ENCODE measurements at regions not wholly inside any gene's neighbourhood (a gene's known extent, or its start where the extent isn't known, plus 50 kb on each side); places are given as distances from the start of the nearest gene placed in this dataset.
"Not testable (repeated sequence)": the region's sequence is repeated elsewhere in the genome, so short reads cannot be mapped to it uniquely, and the experiment has no call there.

DNA sequence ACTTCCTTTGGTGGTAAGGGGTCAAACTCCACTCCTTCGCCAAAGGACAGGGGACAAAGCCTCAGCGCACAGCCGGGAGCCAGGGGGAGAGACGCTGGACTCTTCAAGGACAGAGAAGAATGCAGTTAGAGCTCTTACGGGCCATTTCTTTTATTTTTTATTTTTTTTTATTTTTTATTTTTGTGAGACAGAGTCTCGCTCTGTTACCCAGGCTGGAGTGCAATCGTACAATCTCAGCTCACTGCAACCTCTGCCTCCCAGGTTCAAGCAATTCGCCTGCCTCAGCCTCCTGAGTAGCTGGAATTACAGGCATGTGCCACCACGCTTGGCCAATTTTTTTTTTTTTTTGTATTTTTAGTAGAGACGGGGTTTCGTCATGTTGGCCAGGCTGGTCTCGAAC, 93.2 kb upstream of the RPH3AL start, which contains the start of gene RFLNB:
TSS of gene RFLNB (minus strand) at position 101 of the 400 bp plus-strand sequence.
- H3K4me1 ChIP-seq; H3K27ac ChIP-seq; DNase-seq; H3K36me3 ChIP-seq (replicated peaks in 1 of 2; ENCODE audit: insufficient read depth in 1 of 2, low read depth in 2 of 2); H3K27me3 ChIP-seq; H3K4me3 ChIP-seq; H3K9me3 ChIP-seq; intact Hi-C loops (cut with DNase I); ATAC-seq: not testable (repeated sequence)
- WGBS, 2 donors: 90 to 93% methylated on average over 12 of the region's 12 CpGs

DNA sequence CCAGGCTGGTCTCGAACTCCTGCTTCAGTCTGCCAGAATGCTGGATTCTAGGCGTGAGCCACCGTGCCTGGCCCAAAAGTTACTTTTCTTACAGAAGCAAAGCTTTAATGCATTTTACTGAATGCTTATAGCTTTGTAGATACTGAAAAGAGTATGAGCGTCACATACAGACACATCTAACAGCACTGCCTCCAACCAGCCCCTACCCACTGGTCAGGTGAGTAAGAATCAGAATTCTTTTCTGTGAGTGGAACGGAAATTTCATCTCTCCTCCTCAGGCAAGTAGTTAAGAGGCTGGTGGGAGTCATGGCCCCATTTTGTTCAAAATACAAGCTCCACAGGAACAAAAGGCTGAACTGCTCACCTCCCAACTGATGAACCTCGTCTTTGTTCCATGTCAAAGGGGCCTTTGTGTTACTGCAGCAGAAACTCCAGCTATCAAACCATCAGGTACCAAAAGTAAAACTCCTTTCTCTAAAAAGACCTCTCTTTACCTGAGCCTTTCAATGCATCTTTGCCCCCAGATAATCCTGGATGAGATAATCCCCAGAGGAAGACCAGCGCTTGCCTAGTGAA, 92.4 kb upstream of the RPH3AL start:
- Histone ChIP-seq H3K36me3 (replicated peaks in 1 of 2; ENCODE audit: insufficient read depth in 1 of 2, low read depth in 2 of 2) (no peaks in the 10 kb centered on the region), H3K27me3 (no peaks in the 10 kb centered on the region), H3K4me1 (no peaks in the 10 kb centered on the region), H3K27ac (no peak overlapping the region), H3K9me3 (no peaks in the 10 kb centered on the region), H3K4me3 (no peak overlapping the region)
- TF ChIP-seq POLR2A (IDR thresholded peaks at IDR 0.05): no peak
- TF ChIP-seq, protein P1, sequence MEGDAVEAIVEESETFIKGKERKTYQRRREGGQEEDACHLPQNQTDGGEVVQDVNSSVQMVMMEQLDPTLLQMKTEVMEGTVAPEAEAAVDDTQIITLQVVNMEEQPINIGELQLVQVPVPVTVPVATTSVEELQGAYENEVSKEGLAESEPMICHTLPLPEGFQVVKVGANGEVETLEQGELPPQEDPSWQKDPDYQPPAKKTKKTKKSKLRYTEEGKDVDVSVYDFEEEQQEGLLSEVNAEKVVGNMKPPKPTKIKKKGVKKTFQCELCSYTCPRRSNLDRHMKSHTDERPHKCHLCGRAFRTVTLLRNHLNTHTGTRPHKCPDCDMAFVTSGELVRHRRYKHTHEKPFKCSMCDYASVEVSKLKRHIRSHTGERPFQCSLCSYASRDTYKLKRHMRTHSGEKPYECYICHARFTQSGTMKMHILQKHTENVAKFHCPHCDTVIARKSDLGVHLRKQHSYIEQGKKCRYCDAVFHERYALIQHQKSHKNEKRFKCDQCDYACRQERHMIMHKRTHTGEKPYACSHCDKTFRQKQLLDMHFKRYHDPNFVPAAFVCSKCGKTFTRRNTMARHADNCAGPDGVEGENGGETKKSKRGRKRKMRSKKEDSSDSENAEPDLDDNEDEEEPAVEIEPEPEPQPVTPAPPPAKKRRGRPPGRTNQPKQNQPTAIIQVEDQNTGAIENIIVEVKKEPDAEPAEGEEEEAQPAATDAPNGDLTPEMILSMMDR (IDR thresholded peaks at IDR 0.05): no peak
- WGBS, 2 donors: 94 to 96% methylated on average over 7 of the region's 7 CpGs
- ATAC-seq (no peak), DNase-seq (no peak)
- intact Hi-C loops (cut with DNase I): no loop called here

DNA sequence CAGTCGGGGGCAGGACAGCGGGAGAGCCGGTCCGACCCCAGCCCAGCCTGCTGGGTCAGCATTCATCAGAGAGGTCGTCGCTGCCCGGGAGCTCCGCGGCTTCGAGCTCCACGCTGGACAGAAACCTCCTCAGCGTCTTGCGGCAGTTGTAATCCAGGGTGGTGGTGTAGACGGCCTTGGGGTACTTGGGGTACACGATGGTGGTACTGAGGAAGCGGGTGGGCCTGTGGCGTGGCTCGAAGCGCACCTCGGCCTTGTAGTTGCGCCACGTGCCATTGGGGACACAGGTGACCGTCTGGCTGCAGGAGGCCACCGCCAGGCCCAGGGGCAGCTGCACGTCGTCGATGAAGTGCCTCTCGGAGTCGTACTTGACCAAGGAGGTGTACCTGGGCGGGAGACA, 90.5 kb upstream of the RPH3AL start:
- Histone ChIP-seq H3K36me3 (replicated peaks in 1 of 2; ENCODE audit: insufficient read depth in 1 of 2, low read depth in 2 of 2) (no peaks in the 10 kb centered on the region), H3K9me3 (no peaks in the 10 kb centered on the region), H3K4me3 (no peak overlapping the region), H3K27ac (no peak overlapping the region), H3K4me1 (no peaks in the 10 kb centered on the region), H3K27me3 (no peaks in the 10 kb centered on the region)
- ATAC-seq: no peak
- WGBS, 2 donors: 91 to 92% methylated on average over 22 to 28 of the region's 30 CpGs
- no peak for DNase-seq
- intact Hi-C loops (cut with DNase I): no loop called here
- no peak for TF ChIP-seq POLR2A (IDR thresholded peaks at IDR 0.05)
- TF ChIP-seq, protein P1 (IDR thresholded peaks at IDR 0.05): no peak

DNA sequence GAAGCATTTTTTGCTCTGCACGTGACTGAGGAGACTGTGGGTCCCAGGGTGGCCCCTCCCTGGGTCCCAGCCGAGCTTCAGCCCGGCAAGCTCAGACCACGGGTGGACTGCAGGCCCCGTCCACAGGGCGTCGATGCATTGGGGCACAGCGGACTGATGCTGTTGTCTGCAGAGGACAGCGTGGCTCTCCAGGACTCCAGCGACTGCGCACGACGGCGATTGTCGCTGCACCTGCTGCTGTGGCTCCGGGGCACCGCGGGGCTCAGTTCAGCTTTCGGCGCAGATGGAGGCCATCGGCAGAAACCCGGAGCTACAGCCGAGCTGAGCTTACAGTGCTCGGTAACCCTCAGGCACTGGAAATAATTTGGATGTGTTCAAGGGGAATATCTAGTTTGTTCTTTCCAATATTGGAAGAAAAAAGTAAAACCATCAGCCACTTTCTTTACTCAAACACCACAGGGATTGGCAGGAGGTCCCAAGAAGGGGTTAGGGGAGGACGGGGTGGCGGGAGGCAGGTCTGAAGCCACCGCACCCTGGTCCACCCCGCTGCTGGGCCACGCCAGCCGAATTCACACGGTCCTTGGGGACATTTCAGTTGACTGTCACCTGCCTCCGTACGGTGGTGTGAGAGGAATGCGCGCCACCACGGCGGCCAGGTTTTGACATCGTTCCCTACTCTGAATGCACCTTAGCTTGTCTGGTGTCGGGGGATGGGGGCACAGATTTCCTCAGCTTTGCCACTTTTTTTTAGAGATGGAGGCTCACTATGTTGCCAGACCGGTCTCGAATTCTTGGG, 88.7 kb upstream of the RPH3AL start:
- Histone ChIP-seq H3K36me3 (replicated peaks in 1 of 2; ENCODE audit: insufficient read depth in 1 of 2, low read depth in 2 of 2) (no peaks in the 10 kb centered on the region), H3K4me3 (no peak overlapping the region), H3K27me3 (no peaks in the 10 kb centered on the region), H3K27ac (no peak overlapping the region), H3K4me1 (no peaks in the 10 kb centered on the region), H3K9me3 (no peaks in the 10 kb centered on the region)
- no peak for ATAC-seq
- no peak for DNase-seq
- TF ChIP-seq, protein P1 (IDR thresholded peaks at IDR 0.05): no peak
- TF ChIP-seq POLR2A (IDR thresholded peaks at IDR 0.05): no peak
- 86 to 88% methylated on average over 16 to 40 of the region's 41 CpGs for WGBS, 2 donors
- intact Hi-C loops (cut with DNase I): no loop called here

DNA sequence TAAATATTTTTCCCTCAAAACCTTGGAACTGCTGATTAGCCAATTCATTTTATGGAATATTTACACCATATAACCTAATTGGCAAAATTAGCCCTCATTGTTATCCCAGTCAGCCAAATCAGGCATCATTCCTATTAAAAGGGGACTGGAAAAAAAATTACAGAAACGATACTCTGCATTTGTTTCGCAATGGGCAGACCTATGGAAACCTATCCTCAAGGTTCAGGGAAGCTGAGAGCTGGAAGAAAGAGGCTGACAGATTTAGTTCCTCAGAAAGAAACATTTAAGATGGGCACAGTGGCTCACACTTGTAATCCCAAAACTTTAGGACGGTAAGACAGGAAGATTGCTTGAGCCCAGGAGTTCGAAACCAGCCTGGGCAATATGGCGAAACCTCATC, 85.6 kb upstream of the RPH3AL start:
- H3K27ac ChIP-seq: no peak overlapping the region
- H3K9me3 ChIP-seq: no peaks in the 10 kb centered on the region
- intact Hi-C loops (cut with DNase I): no loop called here
- no peaks in the 10 kb centered on the region for H3K36me3 ChIP-seq (replicated peaks in 1 of 2; ENCODE audit: insufficient read depth in 1 of 2, low read depth in 2 of 2)
- DNase-seq: no peak
- H3K4me3 ChIP-seq: no peak overlapping the region
- TF ChIP-seq, protein P1 (IDR thresholded peaks at IDR 0.05): no peak
- no peak for TF ChIP-seq POLR2A (IDR thresholded peaks at IDR 0.05)
- no peak for ATAC-seq
- H3K4me1 ChIP-seq: no peaks in the 10 kb centered on the region
- 75 to 85% methylated on average over 5 of the region's 5 CpGs for WGBS, 2 donors
- no peaks in the 10 kb centered on the region for H3K27me3 ChIP-seq

Data from body of pancreas (tissue), 4 donors.